Epithelial cell of proximal tubule (primary cell): ENCODE measurements at regions not wholly inside any gene's neighbourhood (a gene's known extent, or its start where the extent isn't known, plus 50 kb on each side); places are given as distances from the start of the nearest gene placed in this dataset.
"Not testable (repeated sequence)": the region's sequence is repeated elsewhere in the genome, so short reads cannot be mapped to it uniquely, and the experiment has no call there.

Source experiments
- DNase-seq: peaks from one replicate; pipeline ENCODE4 v3.0.0-alpha.2; 2011; ENCODE audit warnings: low read depth
- H3K4me3 ChIP-seq: 2 replicates; pipeline ENCODE4 v1.5.1; 2011; ENCODE audit warnings: low read depth, mild to moderate bottlenecking, low read length
- TF ChIP-seq, protein P1 (sequence below): conservative IDR thresholded peaks from 2 replicates; pipeline ENCODE4 v1.5.1; 2012; ENCODE audit warnings: low read depth, mild to moderate bottlenecking, low read length

DNA sequence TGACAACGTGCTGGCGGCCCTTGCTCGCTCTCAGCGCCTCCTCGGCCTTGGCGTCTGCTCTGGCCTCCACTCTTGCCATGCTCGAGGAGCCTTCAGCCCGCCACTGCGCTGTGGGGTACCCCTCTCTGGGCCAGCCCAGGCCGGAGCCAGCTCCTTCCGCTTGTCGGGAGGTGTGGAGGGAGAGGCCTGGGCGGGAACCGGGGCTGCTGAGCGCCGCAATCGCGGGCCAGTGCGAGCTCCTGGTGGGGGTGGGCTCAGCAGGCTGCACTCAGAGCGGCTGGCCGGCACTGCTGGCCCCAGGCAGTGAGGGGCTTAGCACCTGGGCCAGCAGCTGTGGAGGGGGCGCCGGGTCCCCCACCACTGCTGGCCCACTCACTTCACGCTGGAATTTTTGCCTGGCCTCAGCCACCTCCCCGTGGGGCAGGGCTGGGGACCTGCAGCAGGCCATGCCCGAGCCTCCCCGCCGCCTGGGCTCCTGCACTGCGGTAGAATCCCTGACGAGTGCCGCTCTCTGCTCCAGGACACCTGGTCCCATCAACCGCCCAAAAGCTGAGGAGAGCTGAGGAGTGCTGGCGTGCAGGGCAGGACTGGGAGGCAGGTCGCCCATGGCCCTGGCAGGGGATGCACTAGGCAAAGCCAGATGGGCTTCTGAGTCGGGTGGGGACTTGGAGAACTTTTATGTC lies 372.2 kb upstream of the NRG3 start:
- TF ChIP-seq, protein P1, sequence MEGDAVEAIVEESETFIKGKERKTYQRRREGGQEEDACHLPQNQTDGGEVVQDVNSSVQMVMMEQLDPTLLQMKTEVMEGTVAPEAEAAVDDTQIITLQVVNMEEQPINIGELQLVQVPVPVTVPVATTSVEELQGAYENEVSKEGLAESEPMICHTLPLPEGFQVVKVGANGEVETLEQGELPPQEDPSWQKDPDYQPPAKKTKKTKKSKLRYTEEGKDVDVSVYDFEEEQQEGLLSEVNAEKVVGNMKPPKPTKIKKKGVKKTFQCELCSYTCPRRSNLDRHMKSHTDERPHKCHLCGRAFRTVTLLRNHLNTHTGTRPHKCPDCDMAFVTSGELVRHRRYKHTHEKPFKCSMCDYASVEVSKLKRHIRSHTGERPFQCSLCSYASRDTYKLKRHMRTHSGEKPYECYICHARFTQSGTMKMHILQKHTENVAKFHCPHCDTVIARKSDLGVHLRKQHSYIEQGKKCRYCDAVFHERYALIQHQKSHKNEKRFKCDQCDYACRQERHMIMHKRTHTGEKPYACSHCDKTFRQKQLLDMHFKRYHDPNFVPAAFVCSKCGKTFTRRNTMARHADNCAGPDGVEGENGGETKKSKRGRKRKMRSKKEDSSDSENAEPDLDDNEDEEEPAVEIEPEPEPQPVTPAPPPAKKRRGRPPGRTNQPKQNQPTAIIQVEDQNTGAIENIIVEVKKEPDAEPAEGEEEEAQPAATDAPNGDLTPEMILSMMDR, result no peak
- no peak for DNase-seq
- H3K4me3 ChIP-seq, result no peak overlapping the region

DNA sequence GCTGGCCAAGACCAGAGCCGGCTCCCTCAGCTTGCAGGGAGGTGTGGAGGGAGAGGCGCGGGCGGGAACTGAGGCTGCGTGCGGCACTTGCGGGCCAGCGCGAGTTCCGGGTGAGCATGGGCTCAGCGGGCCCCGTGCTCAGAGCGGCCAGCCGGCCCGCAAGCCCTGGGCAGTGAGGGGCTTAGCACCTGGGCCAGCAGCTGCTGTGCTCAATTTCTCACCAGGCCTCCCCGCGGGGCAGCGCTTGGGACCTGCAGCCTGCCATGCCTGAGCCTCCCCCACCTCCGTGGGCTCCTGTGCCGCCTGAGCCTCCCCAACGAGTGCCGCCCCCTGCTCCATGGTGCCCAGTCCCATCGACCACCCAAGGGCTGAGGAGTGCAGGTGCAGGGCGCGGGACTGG lies 369.2 kb upstream of the NRG3 start:
- DNase-seq, H3K4me3 ChIP-seq: not testable (repeated sequence)

DNA sequence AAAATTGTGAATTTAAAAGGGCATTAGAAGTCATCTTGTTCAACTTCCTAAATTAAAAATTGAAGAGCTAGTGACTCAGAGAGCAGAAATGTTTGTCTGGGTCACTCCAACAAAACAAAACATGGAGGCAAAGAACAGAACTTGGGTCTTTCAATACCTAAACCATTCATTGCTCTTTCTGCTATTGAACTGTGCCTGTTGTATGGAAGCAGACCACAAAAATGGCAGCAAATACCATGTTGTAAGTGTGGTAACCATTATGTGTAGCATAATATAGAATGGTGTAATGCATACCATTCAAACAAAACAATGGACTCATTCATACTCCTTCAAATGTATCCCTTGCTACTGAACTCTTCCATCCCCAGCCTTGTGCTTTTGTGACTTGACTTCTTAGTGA lies 360.2 kb upstream of the NRG3 start:
- H3K4me3 ChIP-seq, result no peak overlapping the region
- no peak for DNase-seq
- TF ChIP-seq, protein P1, result no peak

DNA sequence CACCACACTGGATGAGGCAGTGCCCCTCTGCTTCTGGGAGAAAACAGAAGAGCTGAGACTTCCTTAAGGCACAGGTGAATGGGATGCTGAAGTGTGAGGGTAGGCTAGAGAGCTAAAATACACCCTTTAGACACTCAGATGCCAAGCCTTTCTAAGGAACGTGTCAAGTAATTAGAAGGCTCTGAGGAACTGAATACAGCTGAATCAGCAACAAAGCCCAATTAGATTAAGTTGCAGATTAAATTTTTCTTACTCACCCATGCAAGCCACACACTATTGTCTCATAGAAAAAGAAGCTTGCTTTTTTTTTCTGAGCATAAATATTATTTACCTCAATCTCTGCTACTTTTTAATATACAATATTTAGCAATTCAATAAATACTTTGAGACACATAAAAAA lies 354.3 kb upstream of the NRG3 start:
- TF ChIP-seq, protein P1, result no peak
- DNase-seq, result no peak
- no peak overlapping the region for H3K4me3 ChIP-seq

DNA sequence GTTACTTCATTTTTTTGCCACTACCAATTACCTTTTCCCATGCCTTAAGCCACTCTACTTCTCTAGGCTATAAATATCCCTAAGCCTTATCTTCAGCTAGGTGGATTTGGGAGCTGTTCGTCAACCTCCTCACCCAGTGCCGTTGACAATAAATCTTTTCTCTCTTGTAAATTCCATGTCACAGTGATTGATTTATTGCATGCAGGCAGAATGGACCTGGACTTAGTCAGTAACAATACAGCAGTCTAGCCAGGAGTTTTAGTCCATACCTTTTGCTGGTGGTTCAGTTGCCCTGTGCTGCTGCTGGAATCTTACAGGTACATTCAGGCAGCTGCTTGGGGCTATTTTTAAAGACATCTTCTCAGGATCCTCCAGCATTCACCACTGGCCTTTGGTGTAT lies 350.5 kb upstream of the NRG3 start:
- DNase-seq, result no peak
- TF ChIP-seq, protein P1, result no peak
- H3K4me3 ChIP-seq, result no peak overlapping the region

DNA sequence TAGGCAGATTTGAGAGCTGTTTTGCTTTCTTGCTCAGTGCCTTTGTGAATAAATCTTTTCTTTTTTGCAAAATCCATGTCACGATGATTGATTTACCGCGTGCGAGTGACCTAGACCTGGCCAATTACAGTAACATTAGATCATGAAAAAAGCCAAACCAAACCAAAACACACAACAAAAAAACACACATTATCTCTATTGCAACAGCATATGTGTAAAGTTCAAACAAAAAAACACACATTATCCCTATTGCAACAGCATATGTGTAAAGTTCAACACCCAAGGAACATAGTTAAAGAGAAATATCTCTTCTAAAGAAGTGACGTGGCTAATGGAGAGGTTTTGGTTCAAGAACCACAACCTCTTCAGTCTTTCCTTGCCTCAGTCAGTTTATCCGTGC lies 342.6 kb upstream of the NRG3 start:
- no peak overlapping the region for H3K4me3 ChIP-seq
- DNase-seq, result no peak
- TF ChIP-seq, protein P1, result no peak

DNA sequence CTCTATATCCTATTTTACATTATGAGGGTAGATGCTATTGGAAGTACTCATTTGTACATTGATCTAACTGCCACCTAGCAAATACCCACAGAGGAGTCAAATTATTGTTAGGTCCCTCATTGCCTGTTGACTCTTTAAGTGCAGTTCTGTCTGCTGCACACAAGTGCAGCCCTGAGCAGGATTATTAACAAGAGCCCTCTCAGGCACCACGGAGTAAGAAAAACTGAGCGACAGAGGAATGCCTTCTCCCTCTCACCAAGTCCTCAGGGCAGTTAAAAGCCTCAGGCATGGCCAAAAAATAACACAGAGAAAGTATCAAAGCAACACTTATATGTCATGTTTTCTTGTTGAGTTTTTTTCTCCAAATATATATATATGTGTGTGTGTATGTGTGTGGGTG lies 340.0 kb upstream of the NRG3 start:
- no peak overlapping the region for H3K4me3 ChIP-seq
- DNase-seq, result no peak
- TF ChIP-seq, protein P1, result no peak
